GM18508 (cell line): ENCODE measurements at regions not wholly inside any gene's neighbourhood (a gene's known extent, or its start where the extent isn't known, plus 50 kb on each side); places are given as distances from the start of the nearest gene placed in this dataset.
"Not testable (repeated sequence)": the region's sequence is repeated elsewhere in the genome, so short reads cannot be mapped to it uniquely, and the experiment has no call there.

Experiments used
- ATAC-seq: cut with Tn5 transposase; IDR thresholded peaks from one replicate; pipeline ENCODE4 v1.9.1; 2021; ENCODE audit warnings: moderate number of reproducible peaks; ENCODE audit not compliant: insufficient read depth, unreplicated experiment

DNA sequence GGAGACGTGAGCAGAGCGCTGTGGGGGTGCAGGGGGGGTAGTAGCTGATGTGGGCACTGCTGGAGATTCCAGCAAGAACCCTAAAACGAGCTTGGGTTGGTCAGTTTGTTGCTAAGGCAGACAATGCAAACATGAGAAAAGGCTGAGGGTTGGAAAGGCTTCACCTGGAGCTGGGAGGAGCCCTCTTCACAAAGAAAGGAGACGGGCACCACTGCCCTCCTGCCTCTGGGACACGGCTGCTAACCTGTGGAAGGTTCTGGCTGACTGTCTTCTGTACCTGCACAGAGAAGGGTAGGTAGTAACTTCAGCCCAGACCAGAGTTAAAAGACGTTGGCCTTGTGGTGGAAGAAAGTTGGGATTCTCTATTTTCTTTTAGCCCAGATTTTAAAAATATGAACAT is 108.7 kb downstream of the SUCLA2 start:
- no peak for ATAC-seq

DNA sequence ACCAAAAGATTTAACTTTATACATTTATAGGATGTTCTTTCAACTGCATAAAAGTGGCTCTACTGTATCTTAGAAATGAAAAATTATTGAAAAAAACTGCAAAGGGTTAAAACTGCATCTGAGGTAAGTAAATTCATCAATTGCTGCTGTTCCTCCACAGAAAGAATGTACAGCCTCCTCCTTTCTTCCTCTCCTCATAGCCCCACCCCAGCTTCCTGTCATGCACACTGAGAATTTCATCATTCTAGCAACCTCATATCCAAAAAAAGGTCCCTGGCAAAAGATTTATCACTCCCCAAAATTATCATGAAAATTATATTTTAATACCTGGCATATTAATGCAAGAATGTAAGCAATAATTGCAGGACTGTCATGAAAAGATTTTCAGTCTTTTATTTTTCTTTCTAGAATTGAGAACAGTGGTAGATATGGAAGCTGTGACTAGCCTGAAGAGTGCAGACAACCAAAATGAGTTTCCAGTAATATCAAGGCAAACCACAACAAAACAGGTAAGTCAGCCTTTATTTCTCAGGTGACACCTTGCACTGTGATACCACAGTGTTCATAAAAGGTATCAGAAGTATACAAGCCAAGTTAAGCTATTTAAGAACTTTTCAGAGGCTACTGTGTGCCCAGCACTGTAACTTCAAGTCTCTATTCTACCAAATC is 110.8 kb downstream of the SUCLA2 start:
- no peak for ATAC-seq

DNA sequence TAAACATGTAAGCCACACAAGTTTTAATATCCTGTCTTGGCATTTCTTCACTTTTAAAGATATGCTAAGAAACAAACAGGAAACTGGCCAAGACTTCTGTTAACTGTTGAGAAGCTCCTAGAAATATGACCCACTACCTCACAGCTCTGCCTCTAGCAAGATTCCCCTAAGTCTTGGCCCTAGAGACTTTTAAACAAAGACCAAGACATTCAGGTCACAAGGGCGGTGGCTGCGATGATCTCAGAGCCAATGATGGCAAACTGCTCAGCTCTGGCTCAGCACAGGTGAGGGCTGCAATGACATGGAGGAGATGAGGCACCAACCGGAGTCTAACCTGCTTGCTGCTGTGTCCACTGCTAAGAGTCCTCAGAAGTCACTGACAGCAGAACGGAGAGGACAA is 114.8 kb downstream of the SUCLA2 start:
- no peak for ATAC-seq

DNA sequence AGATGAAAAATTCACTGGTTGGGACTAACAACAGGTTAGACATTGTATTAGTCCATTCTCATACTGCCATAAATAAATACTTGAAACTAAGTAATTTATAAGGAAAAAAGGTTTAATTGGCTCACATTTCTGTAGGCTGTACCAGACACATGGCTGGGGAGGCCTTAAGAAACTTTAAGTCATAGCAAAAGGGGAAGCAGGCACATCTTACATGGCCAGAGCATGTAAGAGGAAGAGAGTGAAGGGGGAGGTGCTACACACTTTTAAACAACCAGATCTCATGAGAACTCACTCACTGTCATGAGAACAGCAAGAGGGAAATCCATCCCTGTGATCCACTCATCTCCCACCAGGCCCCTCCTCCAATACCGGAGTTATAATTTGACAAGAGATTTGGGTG is 125.9 kb downstream of the SUCLA2 start:
- no peak for ATAC-seq

DNA sequence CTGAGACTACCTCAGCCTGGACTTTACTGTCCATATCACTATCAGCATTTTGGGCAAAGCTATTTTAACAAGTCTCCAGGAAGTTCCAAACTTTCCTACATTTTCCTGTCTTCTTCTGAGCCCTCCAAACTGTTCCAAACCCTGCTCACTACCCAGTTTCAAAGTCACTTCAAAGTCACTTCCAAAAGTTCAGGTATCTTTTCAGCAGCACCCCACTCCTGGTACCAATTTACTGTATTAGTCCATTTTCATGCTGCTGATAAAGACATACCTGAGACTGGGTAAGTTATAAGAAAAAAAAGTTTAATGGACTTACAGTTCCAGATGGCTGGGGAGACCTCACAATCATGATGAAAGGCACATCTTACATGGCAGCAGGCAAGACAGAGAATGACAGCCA is 127.1 kb downstream of the SUCLA2 start:
- ATAC-seq: not testable (repeated sequence)

DNA sequence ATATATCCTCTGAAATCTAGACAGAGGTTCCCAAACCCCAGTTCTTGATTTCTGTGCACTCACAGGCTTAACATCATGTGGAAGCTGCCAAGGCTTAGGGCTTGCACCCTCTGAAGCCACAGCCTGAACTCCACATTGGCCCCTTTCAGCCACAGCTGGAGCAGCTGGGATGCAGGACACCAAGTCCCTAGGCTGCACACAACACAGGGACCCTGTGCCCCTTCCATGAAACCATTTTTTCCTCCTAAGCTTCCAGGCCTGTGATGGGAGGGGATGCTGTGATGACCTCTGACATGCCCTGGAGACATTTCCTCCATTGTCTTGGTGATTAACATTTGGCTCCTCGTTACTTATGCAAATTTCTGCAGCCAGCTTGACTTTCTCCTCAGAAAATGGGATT is 127.8 kb downstream of the SUCLA2 start:
- ATAC-seq: not testable (repeated sequence)

DNA sequence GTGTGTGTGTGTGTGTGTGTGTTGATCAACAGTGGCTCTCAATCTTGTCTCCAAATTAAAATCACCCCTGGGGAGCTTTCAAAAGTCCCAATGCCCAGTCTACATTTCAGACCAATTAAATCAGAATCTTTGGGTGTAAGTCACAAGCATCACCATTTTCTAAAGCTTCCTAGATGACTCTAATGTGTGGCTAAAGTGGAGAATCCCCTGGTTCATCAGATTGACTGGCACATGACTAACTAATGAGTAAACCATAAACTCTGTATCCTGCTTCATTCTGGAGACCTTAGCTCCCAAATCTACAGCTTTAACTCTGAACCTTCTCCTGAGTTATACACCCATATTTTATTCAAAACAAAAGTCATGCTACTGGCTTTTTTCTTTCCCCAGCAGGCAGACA is 131.3 kb downstream of the SUCLA2 start:
- ATAC-seq: no peak

DNA sequence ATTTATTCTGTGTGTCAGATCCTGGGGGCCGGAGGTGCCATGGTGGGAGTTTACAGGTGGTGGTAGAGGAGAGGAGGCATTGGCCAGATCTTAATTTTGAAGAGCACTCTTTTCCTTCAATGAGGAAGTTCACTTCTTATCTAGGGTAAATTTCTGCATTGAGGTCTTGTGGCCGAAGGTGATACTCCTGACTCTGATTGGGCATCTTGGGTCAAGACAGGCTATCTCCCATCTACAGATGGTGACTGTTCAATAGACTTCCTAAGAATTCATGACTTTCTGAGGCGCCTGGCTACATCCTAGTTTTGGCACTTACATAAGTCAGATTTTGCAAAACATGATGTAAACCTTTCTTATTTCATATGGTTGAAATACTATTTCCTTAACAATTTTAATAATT is 135.2 kb downstream of the SUCLA2 start:
- no peak for ATAC-seq

DNA sequence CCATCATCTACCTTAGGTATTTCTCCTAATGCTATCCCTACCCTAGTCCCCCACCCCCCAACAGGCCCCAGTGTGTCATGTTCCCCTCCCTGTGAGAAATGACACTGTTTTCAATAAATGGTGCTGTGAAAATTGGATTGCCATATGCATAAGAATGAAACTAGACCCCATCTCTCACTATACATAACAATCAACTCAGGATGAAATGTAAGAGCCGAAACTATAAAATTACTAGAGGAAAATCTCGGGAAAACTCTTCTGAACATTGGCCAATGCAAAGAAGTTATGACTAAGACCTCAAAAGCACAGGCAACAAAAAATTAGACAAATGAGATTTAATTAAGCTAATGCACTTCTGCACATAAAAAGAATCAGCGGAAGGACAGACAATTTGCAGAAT is 138.2 kb downstream of the SUCLA2 start:
- no peak for ATAC-seq

DNA sequence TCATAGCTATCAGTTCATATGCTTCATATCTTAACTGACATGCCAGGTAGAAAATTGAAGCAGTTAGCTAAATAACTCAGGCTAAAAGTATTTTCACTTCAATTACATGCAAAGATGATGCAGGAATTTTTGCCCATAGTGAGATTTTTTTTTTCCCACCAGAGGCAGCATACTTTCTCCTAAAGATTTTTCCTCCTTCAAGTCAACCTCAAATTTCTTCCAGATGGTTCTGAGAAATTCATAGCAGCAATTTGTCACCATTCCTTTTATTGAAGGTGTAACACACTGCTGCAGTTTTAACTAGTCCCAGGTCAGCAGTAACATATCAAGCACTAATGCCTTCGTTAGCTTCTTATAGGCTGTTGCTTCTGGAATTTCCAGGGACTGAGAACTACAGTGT is 141.9 kb downstream of the SUCLA2 start:
- ATAC-seq: no peak

DNA sequence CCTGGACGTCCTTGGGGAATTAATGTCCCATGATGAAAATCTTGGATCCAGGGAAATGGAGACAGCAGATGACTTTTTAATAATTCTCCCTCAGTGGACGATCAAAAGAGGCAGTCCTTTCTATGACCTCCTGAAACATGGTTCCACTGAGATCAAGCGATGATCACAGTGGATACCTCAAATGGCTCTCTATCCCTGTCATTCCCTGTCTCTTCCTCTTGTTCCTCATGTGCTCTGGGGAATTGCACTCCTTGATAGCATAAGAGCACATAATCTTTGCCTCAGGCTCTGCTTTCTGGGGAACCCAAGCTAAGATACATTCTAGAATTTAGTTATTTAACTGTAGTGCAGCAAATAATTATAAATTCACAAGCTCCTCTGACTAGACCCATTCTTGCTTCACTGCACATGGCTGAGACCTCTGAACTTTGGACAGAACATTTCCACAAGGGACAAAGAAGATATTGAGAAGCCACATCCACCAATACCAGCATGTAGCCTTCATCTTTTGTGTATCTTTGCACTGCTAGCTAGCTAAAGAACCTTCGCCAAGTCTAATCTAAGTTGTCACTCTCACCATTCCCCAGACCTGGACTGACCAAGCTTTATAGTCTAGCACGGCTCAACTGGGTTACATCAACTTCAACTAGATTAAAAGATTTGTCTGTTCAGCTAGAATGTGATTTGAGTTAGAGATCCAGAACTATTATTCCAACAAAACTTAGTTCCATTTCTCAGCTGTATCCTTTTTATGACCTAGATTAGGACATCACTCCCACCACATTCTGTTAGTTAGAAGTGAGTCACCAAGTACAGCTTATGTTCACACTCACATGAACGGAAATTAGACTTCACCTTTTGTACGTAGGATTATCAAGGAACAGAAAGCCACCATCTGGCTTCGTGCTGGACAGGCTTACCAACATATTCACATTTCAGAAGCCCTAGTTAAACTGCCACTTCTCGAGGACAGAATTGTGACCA is 142.7 kb downstream of the SUCLA2 start:
- no peak for ATAC-seq

DNA sequence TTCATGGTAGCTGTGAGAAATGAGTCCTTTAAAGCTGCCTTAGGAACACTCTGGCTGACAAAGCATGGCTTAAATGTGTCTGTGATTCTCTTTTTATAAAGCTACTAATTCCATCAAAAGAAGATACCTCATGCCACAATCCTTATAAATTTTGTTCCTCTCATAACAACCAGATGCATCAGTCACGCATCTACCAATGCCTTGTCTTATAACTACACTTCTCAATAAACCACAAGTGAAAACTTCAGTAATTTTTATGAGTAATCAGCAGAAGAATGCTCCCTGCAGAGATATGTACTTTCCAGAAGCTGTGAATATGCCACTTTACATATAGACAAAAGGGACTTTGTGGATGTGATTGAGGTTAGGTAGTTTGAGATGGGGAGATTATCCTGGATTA is 147.8 kb downstream of the SUCLA2 start:
- no peak for ATAC-seq

DNA sequence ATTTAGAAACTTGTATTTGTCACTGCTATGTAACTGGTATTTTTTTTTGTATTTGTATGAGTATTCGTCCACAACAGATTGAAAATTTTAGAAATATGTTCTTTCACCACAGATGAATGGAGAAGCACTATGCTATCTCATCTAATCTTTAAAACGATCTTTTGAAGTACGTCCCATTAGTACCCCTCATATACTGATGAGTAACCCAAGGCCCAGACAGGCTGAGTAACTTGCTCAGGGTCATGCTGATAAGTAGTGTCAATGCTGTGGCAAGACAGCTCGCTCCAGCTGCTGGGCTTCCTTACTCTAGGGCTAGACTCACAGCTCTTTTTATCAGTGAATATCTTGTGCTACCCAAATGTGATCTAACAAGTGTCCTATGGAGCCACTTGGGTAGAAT is 154.2 kb downstream of the SUCLA2 start:
- ATAC-seq: no peak

DNA sequence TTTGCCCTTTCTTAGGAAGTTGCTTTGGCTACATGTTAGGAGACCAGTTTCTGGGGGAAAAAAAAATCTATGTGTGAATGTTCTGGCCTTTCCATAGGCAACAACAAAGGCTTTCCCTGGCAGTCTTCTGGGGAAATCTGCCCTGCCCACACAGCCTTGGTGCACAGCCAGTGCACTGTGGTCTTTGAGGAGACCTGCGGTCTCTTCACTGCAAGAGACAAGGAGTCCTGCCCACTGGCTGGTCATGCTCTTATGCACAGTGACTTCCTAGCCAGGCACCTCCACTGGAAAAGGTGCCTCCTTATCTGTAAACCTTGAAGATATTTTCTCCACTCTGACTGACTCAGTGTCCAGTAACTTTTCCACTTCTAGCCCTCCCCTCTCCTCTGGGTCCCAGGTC is 155.1 kb downstream of the SUCLA2 start:
- ATAC-seq: no peak

DNA sequence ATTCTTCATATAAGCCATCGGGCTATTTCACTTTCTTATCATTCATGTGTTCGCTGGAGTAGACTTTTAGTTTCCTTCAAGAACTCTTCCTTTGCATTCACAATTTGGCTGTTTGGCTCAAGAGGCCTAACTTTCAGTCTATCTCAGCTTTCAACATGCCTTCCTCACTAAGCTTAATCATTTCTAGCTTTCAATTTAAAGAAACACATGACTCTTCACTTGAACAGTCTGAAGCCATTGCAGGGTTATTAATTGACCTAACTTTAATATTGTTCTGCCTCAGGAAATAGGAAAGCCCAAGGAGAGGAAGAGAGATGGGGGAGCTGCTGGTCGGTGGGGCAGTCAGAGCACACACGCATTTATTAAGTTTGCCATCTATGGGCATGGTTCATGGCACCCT is 158.1 kb downstream of the SUCLA2 start:
- peak; percentile 79 for ATAC-seq

DNA sequence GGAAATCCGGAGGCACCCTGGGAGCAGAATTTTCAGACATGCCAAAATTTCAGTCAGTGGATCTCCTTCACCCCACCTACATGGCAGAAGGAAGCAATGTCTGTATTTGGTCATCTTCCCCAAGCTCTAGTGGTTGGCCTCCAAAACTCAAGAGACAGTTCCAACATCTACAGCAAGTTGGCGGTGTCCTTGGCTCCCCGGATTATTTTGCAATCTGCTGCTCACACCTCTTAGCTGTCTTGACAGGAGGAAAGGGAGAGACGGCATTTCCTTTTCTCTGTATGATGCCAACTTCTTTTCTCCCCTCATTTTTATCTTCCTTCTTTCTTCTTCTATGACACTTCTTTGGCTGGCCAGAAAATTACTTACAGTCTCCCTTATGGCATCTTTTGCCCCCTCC is 159.9 kb downstream of the SUCLA2 start:
- ATAC-seq: no peak

DNA sequence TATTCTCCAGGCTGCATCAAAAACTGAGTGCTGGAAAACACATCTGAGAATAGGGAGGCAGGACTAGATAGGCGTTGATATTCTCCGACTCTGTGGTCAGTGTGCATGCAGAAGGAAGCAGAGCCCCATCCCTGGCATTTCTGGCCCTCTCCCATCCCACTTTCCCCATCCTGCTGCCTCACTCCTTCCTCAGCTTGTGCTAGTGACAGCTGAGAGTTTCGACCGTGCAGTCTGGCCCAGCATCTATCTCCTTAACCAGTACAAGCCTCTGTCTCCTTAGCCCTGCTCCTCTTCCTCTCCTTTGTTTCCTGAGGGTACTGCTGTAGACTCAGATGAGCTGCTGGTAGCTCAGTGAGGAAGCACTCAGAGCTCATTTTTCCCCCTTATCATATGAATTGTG is 163.2 kb downstream of the SUCLA2 start:
- no peak for ATAC-seq

DNA sequence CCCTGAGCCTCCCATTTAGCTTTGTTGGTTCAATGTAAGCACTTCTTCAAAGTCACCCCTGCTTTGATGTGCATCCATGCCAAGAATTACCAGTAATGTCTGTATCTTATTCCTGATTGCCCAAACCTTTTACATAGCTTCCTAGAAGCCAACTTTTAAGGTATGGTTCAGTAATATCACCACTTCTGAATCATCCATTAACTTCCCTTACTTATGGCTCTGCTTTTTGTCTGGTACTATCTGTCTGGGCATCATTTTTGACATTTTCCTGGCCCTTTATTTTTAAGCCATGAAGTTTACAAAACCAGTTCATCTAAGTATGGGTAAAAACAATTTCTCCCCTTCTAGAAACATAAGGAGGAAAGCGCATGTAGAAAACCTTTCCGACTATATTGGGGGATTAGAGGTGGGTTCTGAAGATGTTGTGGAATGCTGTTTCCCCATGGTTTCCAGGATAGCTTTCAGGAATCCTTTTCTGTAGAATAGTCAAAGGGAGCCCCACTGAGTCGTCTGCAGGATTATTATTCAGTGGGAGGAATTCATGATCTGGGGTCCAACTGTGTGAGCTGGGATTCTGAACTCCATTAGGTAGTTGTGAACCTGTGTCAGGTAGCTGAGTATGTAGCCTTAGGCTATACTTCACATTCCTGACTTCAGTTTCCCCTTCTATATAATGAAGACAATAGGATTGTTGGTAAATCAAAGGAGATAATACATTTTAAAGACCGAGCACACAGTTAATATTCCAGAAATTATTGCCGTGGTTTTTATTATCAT is 163.8 kb downstream of the SUCLA2 start:
- no peak for ATAC-seq

DNA sequence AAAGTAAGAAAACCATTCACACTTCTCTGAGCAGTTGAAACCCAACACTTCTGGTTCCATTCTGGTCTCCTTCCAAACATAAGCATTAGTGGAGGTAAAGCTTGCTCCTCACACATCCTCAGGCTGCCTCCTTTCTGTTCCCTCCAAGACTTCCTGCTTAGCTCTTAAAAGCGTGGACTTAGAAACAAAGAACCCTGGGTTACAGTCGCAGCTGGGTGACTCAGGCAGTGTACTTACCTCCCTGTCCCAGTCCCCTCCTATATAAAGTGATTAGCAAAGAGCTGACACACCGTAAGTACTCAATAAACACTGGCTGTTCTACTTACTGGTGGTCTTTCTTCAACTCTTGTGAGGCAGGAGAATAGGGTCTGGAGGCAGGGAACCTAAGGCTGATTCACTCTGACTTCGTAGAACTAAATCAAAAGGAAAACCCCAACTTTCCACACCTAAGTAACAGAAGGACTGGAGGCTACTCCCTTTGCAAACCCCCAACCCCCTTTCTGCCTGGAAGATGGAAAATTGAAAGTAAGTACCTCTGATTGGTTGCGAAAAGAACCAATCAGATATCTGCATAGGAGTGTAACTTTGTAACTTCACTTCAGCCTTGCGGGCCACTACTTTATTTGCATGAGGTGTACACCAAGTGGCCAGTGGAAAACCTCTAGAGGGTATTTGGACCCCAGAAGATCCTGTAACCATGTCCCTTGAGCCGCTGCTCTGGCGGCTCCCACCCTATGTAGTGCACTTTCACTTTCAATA is 165.4 kb downstream of the SUCLA2 start:
- ATAC-seq: no peak

DNA sequence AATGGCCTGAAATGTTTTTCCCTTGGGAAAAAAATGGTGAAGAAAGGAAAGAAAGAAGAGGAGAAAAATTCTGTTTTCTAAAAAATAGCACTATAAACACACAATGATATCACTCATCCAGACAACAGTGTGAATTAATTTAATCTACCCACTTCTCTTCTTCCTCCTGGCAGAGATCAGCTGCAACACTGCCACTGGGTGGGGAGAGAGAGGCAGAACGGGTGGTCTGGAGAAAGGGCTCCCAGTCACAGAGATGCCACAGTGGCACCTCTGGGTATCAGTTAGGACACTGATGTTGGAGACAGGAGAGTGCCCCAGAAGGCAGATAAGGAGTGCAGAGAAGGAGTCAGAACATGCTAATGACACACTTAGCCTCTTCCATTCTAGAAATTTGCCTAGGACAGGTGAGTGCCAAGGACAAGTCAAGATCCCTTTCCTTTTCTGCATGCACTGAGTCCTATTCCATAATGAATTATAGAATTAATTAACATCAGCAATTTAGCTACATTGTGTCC is 168.6 kb downstream of the SUCLA2 start:
- no peak for ATAC-seq
